ENCODE measurements at regions not wholly inside any gene's neighbourhood (a gene's known extent, or its start where the extent isn't known, plus 50 kb on each side); places are given as distances from the start of the nearest gene placed in this dataset.
"Not testable (repeated sequence)": the region's sequence is repeated elsewhere in the genome, so short reads cannot be mapped to it uniquely, and the experiment has no call there.

- peak; percentile 72 for TF ChIP-seq CTCF (conservative IDR thresholded peaks at IDR 0.05)
- not testable (repeated sequence) for TF ChIP-seq ZFX (IDR thresholded peaks at IDR 0.05)
Observed at GRCh38 chr13:18643644-18644172, 537.9 kb downstream of the TUBA3C start.
